Tibial nerve (tissue), 4 donors: ENCODE measurements at regions not wholly inside any gene's neighbourhood (a gene's known extent, or its start where the extent isn't known, plus 50 kb on each side); places are given as distances from the start of the nearest gene placed in this dataset.

Experiments
- CTCF ChIP-seq, 5 experiments: fragments of 200-600 bp in 3 of 5; fragments of 450-650 bp in 2 of 5; sonication (generic) in 3 of 5; IDR thresholded peaks; one replicate each; pipeline ENCODE4 v1.5.1; 2016 to 2019; ENCODE audit warnings: antibody characterized with exemption in 5 of 5, mild to moderate bottlenecking in 3 of 5, moderate library complexity in 2 of 5
- EP300 ChIP-seq, 2 donors: sonication (generic); formaldehyde crosslinking; IDR thresholded peaks; one replicate each; pipeline ENCODE4 v1.6.1; 2017; ENCODE audit warnings: antibody characterized with exemption in 2 of 2, mild to moderate bottlenecking in 1 of 2
- POLR2A ChIP-seq, 2 donors: fragments of 450-650 bp; IDR thresholded peaks; one replicate each; pipeline ENCODE4 v1.6.1; 2017; ENCODE audit warnings: antibody characterized with exemption in 2 of 2, mild to moderate bottlenecking in 2 of 2, moderate library complexity in 2 of 2

GRCh38 chr3:177764377-177764912 is 567.2 kb upstream of the TBL1XR1 start:
- no peak for TF ChIP-seq POLR2A (IDR thresholded peaks at IDR 0.05)
- no peak for TF ChIP-seq CTCF (IDR thresholded peaks at IDR 0.05)
- peak in 1 of 2 donors; percentile 26 for TF ChIP-seq EP300 (IDR thresholded peaks at IDR 0.05)
